EL (cell line): ENCODE measurements at regions not wholly inside any gene's neighbourhood (a gene's known extent, or its start where the extent isn't known, plus 50 kb on each side); places are given as distances from the start of the nearest gene placed in this dataset.
"Not testable (repeated sequence)": the region's sequence is repeated elsewhere in the genome, so short reads cannot be mapped to it uniquely, and the experiment has no call there.

Experiments
- DNase-seq: peaks from one replicate; pipeline ENCODE4 v3.0.0-alpha.2; 2016

GRCh38 chr18:10143596-10143995 is 229.8 kb downstream of the VAPA start:
- DNase-seq = no peak

GRCh38 chr18:10145546-10145945 is 231.7 kb downstream of the VAPA start:
- DNase-seq = no peak

- no peak for DNase-seq
Observed at GRCh38 chr18:10147226-10147625, 233.4 kb downstream of the VAPA start.

- no peak for DNase-seq
Observed at GRCh38 chr18:10147752-10148151, 233.9 kb downstream of the VAPA start.

- no peak for DNase-seq
Observed at GRCh38 chr18:10148189-10148929, 234.5 kb downstream of the VAPA start.

- no peak for DNase-seq
Observed at GRCh38 chr18:10149768-10150556, 236.1 kb downstream of the VAPA start.

GRCh38 chr18:10150576-10150975 is 236.8 kb downstream of the VAPA start:
- DNase-seq = not testable (repeated sequence)

- DNase-seq = no peak
Observed at GRCh38 chr18:10152475-10152874, 238.7 kb downstream of the VAPA start.

GRCh38 chr18:10153924-10154752 is 240.3 kb downstream of the VAPA start:
- DNase-seq = no peak

GRCh38 chr18:10157706-10158105 is 243.9 kb downstream of the VAPA start:
- no peak for DNase-seq

- DNase-seq = no peak
Observed at GRCh38 chr18:10160251-10160650, 246.4 kb downstream of the VAPA start.

- DNase-seq = no peak
Observed at GRCh38 chr18:10161315-10161714, 247.5 kb downstream of the VAPA start.

- no peak for DNase-seq
Observed at GRCh38 chr18:10162340-10162739, 248.5 kb downstream of the VAPA start.

- DNase-seq = no peak
Observed at GRCh38 chr18:10164271-10165071, 250.7 kb downstream of the VAPA start.

- DNase-seq = no peak
Observed at GRCh38 chr18:10166164-10166807, 252.5 kb downstream of the VAPA start.

GRCh38 chr18:10167759-10168158 is 253.9 kb downstream of the VAPA start:
- DNase-seq = no peak

GRCh38 chr18:10168477-10168876 is 254.7 kb downstream of the VAPA start:
- DNase-seq = no peak

- DNase-seq = peak; percentile 76
Observed at GRCh38 chr18:10169064-10169562, 255.3 kb downstream of the VAPA start.

GRCh38 chr18:10169814-10170213 is 256.0 kb downstream of the VAPA start:
- DNase-seq = no peak

- DNase-seq = no peak
Observed at GRCh38 chr18:10170375-10170774, 256.6 kb downstream of the VAPA start.

GRCh38 chr18:10175333-10175732 is 261.5 kb downstream of the VAPA start:
- DNase-seq = not testable (repeated sequence)

GRCh38 chr18:10179326-10179725 is 265.5 kb downstream of the VAPA start:
- not testable (repeated sequence) for DNase-seq
